Activated B cell treated with CpG ODN at 0.5 μM for 24 hours (primary cell): ENCODE measurements at regions not wholly inside any gene's neighbourhood (a gene's known extent, or its start where the extent isn't known, plus 50 kb on each side); places are given as distances from the start of the nearest gene placed in this dataset.

Experiments used
- ATAC-seq: fragments of 200-7000 bp; cut with Tn5 transposase; one replicate; pipeline ENCODE4 v1.10.0; 2021; ENCODE audit warnings: low read depth, mild to moderate bottlenecking, moderate library complexity
- CTCF ChIA-PET: fragments of 350-600 bp; sonication (Branson Sonifier 250); formaldehyde crosslinking; loops from one replicate; lab custom pipeline; 2021; ENCODE audit warnings: antibody characterized with exemption; lab: Charles Lee
- POLR2A ChIA-PET: fragments of 350-600 bp; sonication (Branson Sonifier 250); formaldehyde crosslinking; loops from one replicate; lab custom pipeline; 2021; ENCODE audit warnings: antibody characterized with exemption; lab: Charles Lee
- DNase-seq: peaks from one replicate; pipeline ENCODE4 v3.0.0; 2022
- H3K27ac Mint-ChIP-seq: one replicate; pipeline ENCODE4 v1.8.0; 2020; ENCODE audit warnings: mixed read lengths
- H3K27me3 Mint-ChIP-seq: one replicate; pipeline ENCODE4 v1.8.0; 2021; ENCODE audit warnings: mixed read lengths
- H3K36me3 Mint-ChIP-seq: one replicate; pipeline ENCODE4 v1.8.0; 2021; ENCODE audit warnings: low read depth, mixed read lengths
- H3K4me1 Mint-ChIP-seq: one replicate; pipeline ENCODE4 v1.8.0; 2021; ENCODE audit warnings: mixed read lengths
- H3K4me3 Mint-ChIP-seq: one replicate; pipeline ENCODE4 v1.8.0; 2020; ENCODE audit warnings: mild to moderate bottlenecking, mixed read lengths
- H3K9me3 Mint-ChIP-seq: one replicate; pipeline ENCODE4 v1.8.0; 2020; ENCODE audit warnings: mixed read lengths
- CTCF ChIP-seq: fragments of 200-600 bp; IDR thresholded peaks from one replicate; pipeline ENCODE4 v1.8.0; 2022; ENCODE audit warnings: antibody characterized with exemption, mild to moderate bottlenecking
- intact Hi-C: fragments of 100-400 bp; cut with micrococcal nuclease; formaldehyde crosslinking; loops from one replicate; pipeline ENCODE4 v1.15.1; 2024

- H3K4me3 Mint-ChIP-seq, result no peak overlapping the region
- intact Hi-C loops, result no loop called here
- TF ChIP-seq CTCF, result no peak
- ATAC-seq (no peak), DNase-seq (no peak)
- no peaks in the 10 kb centered on the region for H3K36me3 Mint-ChIP-seq
- H3K9me3 Mint-ChIP-seq, result no peaks in the 10 kb centered on the region
- no peak overlapping the region for H3K27ac Mint-ChIP-seq
- H3K4me1 Mint-ChIP-seq, result no peaks in the 10 kb centered on the region
- no peaks in the 10 kb centered on the region for H3K27me3 Mint-ChIP-seq
- CTCF ChIA-PET, result no interaction called here
- POLR2A ChIA-PET, result no interaction called here
Observed at GRCh38 chr5:62077387-62077786, 228.6 kb upstream of the KIF2A start.

- DNase-seq (no peak), ATAC-seq (no peak)
- Mint-ChIP-seq H3K27ac (no peak overlapping the region), H3K27me3 (no peaks in the 10 kb centered on the region), H3K4me1 (no peaks in the 10 kb centered on the region), H3K36me3 (no peaks in the 10 kb centered on the region), H3K9me3 (no peaks in the 10 kb centered on the region), H3K4me3 (no peak overlapping the region)
- TF ChIP-seq CTCF, result no peak
- intact Hi-C loops, result no loop called here
- ChIA-PET CTCF (no interaction called here), POLR2A (no interaction called here)
Observed at GRCh38 chr5:62077823-62078550, 228.0 kb upstream of the KIF2A start.

- Mint-ChIP-seq H3K27me3 (no peaks in the 10 kb centered on the region), H3K4me1 (no peaks in the 10 kb centered on the region)
- intact Hi-C loops, result no loop called here
Observed at GRCh38 chr5:62082370-62082801, 223.6 kb upstream of the KIF2A start.

GRCh38 chr5:62083247-62083646 is 222.8 kb upstream of the KIF2A start:
- H3K9me3 Mint-ChIP-seq, result no peaks in the 10 kb centered on the region
- ChIA-PET CTCF (no interaction called here), POLR2A (no interaction called here)
- intact Hi-C loops, result no loop called here
- H3K27me3 Mint-ChIP-seq, result no peaks in the 10 kb centered on the region
- H3K4me3 Mint-ChIP-seq, result no peak overlapping the region
- no peaks in the 10 kb centered on the region for H3K36me3 Mint-ChIP-seq
- ATAC-seq (no peak), DNase-seq (no peak)
- H3K27ac Mint-ChIP-seq, result no peak overlapping the region
- TF ChIP-seq CTCF, result no peak
- H3K4me1 Mint-ChIP-seq, result no peaks in the 10 kb centered on the region

More at GRCh38 chr5:62082370-62082801, 223.6 kb upstream of the KIF2A start:
- Mint-ChIP-seq H3K9me3 (no peaks in the 10 kb centered on the region), H3K27ac (no peak overlapping the region), H3K36me3 (no peaks in the 10 kb centered on the region), H3K4me3 (no peak overlapping the region)
- ATAC-seq (no peak), DNase-seq (no peak)
- no peak for TF ChIP-seq CTCF
- CTCF ChIA-PET, result no interaction called here
- POLR2A ChIA-PET, result no interaction called here

GRCh38 chr5:62083661-62084060 is 222.3 kb upstream of the KIF2A start:
- Mint-ChIP-seq H3K27ac (no peak overlapping the region), H3K27me3 (no peaks in the 10 kb centered on the region), H3K36me3 (no peaks in the 10 kb centered on the region), H3K4me3 (no peak overlapping the region), H3K4me1 (no peaks in the 10 kb centered on the region), H3K9me3 (no peaks in the 10 kb centered on the region)
- no peak for DNase-seq
- ChIA-PET POLR2A (no interaction called here), CTCF (no interaction called here)
- no peak for ATAC-seq
- TF ChIP-seq CTCF, result no peak
- intact Hi-C loops, result no loop called here
